LHCN-M2 (cell line): ENCODE measurements at regions not wholly inside any gene's neighbourhood (a gene's known extent, or its start where the extent isn't known, plus 50 kb on each side); places are given as distances from the start of the nearest gene placed in this dataset.
"Not testable (repeated sequence)": the region's sequence is repeated elsewhere in the genome, so short reads cannot be mapped to it uniquely, and the experiment has no call there.

ENCODE experiments used
- DNase-seq: peaks from one replicate; pipeline ENCODE4 v3.0.0-alpha.2; 2012; ENCODE audit warnings: low read depth

- not testable (repeated sequence) for DNase-seq
Measured at GRCh38 chr10:45117940-45118339, 117.2 kb downstream of the ZNF22 start.

DNA sequence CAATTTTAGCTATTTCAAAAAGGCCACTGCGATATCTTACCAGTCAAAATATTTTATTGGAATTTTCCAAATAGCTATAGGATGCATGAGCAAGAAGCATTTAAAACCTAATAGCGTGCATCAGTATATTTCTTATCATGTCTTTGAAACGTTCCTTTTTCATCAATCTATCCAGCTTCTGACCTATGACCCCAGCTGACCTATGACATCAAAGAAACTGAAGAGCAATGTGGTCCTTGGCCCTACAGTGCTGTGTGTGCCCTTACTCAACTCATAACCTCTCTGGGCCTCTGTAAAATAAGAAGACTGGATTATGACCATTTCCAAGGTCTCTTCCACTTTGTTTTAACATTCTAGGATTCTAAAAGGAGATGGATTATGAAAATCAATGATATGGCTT lies 118.2 kb downstream of the ZNF22 start:
- no peak for DNase-seq

GRCh38 chr10:45122180-45122860 lies 121.6 kb downstream of the ZNF22 start:
- not testable (repeated sequence) for DNase-seq

DNA sequence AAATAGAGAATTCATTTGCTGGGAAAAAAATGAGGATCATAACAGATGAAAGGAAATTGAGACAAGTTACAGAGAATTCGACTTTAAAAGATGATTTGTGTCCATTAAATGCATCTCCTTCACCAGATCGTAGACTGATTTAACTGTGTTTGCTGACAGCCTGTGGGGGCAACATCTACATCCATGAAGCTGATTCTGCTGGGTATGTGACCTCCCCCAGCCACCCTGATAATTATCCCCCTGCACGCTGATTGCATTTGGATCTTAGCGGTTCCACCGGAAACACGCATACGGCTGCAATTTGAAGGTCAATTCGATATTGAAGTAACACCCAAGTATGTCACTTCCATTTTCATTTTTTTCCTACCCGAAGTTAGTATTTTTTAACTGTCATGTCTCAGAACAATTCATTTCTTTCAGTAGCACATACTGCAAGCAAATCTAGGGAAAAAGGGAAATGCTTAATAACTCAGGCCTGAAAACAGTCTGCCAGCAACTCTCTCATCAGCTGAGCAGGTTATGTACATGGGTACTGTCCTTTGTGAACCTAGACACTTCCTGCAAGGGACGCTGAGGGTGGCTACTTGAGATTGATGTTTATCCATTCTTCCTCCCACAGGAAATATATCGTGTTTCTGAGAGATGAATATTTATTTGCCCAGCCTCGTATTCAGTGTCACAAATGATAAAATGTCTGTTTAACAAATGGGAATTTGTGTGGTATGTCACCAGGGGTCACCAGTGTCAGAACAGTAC lies 134.9 kb downstream of the ZNF22 start:
- DNase-seq, result no peak

DNA sequence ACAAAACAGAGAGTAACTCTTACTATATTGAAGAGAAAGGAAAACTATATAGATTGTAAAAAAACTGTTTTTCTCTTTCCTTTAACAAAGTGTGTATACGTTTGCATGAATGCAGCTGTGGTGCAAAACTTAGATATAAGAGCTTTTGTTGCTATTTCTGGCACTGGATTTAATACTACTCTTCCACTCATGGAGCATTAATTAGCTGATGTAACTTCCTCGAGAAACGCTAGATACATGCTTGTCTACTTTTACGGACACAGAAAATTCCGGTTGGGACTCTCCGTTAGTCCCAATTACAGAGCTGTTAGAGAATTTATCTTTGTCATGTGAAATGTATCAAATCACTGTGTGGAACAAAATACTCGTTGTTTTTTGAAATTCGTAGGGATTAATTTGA lies 135.5 kb downstream of the ZNF22 start:
- no peak for DNase-seq

- no peak for DNase-seq
Measured at GRCh38 chr10:45144326-45145070, 143.8 kb downstream of the ZNF22 start.

DNA sequence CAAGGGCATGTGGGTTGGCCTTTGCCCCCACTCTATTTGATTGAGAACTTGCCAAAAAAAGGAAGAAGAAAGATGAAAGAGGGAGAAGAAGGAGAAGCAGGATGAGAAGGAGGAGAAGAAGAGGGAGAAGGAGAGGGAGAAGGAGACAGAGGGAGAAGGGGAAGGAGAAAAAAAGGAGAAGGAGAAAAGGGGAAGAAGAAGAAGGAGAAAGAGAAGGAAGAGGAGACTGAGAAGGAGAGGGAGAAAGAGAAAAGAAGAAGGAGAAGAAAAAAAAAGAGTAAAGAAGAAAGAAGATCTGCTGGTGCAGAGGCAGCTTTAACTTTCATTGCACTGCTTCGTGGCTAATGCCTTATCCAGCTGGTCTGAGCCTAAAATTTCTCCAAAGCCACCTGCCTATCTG lies 144.4 kb downstream of the ZNF22 start:
- DNase-seq, result not testable (repeated sequence)

GRCh38 chr10:45147000-45147399 lies 146.3 kb downstream of the ZNF22 start:
- no peak for DNase-seq

- DNase-seq, result no peak
Measured at GRCh38 chr10:45150997-45151396, 150.3 kb downstream of the ZNF22 start.

GRCh38 chr10:45151467-45152214 lies 150.9 kb downstream of the ZNF22 start:
- no peak for DNase-seq

DNA sequence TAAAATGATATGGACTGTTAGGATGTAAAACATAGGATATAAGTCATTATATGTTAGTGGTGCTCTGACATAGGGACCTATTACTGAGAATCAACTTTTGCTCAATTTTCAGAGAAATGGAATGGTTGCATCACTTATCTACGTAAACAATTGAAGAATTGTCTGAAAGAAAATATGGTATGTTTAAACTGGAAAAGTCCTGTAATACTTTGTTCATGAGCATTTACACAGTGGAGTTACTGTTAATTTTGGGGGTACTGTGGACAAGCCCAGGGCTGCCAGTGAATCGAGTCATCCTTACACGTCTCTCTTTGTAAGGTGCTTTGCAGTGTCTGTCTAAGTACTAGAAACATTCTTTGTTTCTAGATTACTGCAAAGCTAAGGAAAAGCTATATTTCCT lies 152.0 kb downstream of the ZNF22 start:
- DNase-seq, result no peak

- DNase-seq, result no peak
Measured at GRCh38 chr10:45154502-45154901, 153.8 kb downstream of the ZNF22 start.

DNA sequence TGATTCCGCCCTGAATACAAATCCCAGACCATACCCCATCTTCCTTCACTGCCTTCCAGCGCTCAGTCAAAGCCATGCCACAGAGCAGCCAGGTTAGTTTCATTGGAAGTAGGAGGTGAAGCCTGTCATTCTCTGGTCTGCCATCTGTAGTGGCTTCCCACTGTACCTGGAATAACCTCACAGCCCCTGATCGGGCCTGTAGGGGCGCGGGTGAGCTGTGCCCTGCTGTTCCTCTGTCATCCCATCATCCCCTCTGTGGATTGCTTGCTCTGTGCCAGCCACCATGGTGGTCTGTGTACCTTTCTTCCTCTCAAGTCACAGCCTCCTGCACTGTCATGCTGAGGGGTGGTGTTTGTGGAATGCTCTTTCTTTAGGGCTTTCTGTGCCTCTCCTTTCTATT lies 155.1 kb downstream of the ZNF22 start:
- DNase-seq, result no peak

- peak; percentile 69 for DNase-seq
Measured at GRCh38 chr10:45160271-45160670, 155.1 kb downstream of the OR13A1 start.

DNA sequence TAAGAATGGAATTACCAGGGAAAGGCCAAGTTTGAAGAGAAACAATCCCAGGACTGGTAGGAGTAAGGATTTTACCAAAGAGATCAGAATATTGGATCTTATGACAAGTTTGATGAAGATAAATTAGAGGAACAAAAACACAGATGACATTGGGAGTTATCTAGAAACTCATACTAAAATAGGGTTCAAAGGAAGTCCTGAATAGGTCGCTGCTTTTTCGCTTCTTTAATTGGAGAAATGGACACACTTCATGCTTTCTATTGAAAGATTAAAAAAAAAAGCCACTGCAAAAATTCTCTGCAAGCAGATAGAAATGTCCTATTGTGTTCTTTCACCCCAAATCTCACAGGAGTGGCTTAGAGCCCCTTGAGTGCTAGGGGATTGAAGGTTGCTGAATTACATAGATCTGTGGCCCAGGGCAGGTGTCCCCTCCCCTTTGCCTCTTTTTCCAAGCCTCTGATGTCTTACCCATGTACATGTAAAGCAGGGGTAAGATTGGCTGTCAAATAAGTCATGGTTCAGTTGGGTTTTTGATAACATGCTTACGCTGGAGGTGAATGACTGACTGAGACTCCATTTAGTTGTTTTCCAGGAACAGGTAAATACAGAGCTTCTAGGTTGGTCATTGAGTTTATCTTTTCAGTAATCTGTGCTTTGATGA lies 152.0 kb downstream of the OR13A1 start:
- DNase-seq, result no peak

GRCh38 chr10:45175520-45176118 lies 139.8 kb downstream of the OR13A1 start:
- not testable (repeated sequence) for DNase-seq

GRCh38 chr10:45179691-45180090 lies 135.7 kb downstream of the OR13A1 start:
- no peak for DNase-seq

DNA sequence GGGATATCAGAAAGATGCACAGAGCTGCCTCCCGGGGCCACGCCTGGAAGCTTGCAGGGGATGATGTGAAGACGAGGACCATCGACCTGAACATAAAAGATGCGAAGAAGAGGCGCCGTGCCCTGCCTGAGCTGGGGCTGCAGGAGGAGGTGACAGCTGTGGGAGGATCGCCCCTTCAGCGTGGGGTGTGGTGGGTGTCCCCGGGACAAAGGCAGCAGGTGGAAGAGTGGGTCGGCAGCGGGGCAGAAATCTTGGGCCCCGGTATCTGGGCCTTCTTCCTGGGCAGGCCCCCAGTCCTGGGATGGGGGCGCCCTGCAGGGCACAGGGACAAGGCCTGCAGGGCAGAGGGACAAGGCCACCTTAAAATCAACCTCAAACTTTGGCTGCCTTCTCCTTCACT lies 134.9 kb downstream of the OR13A1 start:
- no peak for DNase-seq

DNA sequence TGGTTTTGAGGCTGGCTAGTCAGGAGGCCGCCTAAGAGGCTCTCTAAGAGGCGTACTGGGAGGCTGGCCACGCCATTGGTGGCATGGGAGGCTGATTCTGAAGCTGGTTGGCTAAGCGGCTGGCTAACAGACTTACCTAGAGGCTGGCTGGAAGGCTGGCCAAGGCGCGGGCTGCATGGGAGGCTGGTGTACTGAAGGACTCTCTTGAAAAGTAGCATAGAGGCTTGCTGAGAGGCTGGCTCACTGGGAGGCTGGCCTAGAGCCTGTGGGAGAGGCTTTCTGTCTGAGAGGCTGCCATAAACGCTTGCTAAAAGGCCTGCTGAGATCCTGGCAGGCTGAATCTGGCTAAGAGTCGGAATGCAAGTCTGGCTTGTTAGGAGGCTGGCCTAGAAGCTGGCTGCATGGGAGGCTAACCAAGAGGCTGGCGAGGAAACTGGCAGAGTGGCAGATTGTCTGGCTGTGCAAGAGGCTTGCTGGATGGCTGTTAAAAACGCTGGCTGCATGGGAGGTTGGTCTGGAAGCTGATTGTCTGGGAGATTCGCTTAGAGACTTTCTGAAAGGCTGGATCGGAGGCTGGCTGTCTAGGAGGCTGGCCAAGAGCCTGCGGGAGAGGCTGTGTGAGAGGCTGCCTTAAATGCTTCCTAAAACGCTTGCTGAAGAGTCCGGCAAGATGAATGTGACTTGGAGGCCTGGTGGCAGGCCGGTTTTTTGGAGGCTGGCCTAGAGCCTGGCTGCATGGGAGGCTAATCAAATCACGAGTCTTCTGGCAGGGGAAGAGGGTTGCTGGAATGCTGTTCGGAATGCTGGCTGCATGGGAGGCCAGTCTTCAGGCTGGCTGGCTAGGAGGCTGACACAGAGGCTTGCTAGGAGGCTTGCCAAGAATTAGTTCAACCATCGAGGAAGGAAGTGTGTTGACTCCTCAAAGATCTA lies 134.2 kb downstream of the OR13A1 start:
- no peak for DNase-seq

DNA sequence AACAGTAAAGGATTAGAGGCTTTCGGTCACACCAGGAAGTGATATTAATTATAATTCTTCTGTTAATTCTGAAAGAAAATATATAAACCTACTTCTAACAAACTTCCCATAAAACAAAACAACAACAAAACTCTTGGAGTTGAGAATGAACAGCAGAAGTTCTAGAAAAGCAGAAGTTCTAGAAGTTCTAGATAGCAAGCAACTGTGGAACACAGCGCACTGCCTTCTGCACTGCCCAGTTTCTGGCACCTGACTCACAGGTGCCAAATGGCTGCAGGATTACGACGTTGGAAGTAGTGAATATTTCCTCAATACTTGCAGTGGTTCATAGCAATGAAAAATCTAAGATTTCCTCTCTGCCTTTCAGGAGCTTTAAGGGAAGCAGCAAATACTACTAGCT lies 132.2 kb downstream of the OR13A1 start:
- DNase-seq, result no peak
